Nephron progenitor cell (in vitro differentiated cells): ENCODE measurements at regions not wholly inside any gene's neighbourhood (a gene's known extent, or its start where the extent isn't known, plus 50 kb on each side); places are given as distances from the start of the nearest gene placed in this dataset.

Experiments used
- DNase-seq: peaks from one replicate; pipeline ENCODE4 v3.0.0; 2021
- H3K27ac Mint-ChIP-seq: 2 replicates; pipeline ENCODE4 v1.8.0; 2021; ENCODE audit warnings: mild to moderate bottlenecking, moderate library complexity, mixed read lengths
- H3K27me3 Mint-ChIP-seq: 2 replicates; pipeline ENCODE4 v1.8.0; 2021; ENCODE audit warnings: mild to moderate bottlenecking, low read depth, mixed read lengths; ENCODE audit not compliant: poor library complexity
- H3K36me3 Mint-ChIP-seq: 2 replicates; pipeline ENCODE4 v1.8.0; 2021; ENCODE audit warnings: low read depth, mixed read lengths
- H3K4me1 Mint-ChIP-seq: 2 replicates; pipeline ENCODE4 v1.8.0; 2021; ENCODE audit warnings: mixed read lengths
- H3K4me3 Mint-ChIP-seq: 2 replicates; pipeline ENCODE4 v1.8.0; 2021; ENCODE audit warnings: mild to moderate bottlenecking, moderate library complexity, mixed read lengths
- H3K9me3 Mint-ChIP-seq: 2 replicates; pipeline ENCODE4 v1.8.0; 2021; ENCODE audit warnings: mild to moderate bottlenecking, moderate library complexity, mixed read lengths
- CTCF ChIP-seq: fragments of 200-600 bp; sonication (generic); IDR thresholded peaks from 2 replicates; pipeline ENCODE4 v1.5.0; 2021; ENCODE audit warnings: antibody characterized with exemption

DNA sequence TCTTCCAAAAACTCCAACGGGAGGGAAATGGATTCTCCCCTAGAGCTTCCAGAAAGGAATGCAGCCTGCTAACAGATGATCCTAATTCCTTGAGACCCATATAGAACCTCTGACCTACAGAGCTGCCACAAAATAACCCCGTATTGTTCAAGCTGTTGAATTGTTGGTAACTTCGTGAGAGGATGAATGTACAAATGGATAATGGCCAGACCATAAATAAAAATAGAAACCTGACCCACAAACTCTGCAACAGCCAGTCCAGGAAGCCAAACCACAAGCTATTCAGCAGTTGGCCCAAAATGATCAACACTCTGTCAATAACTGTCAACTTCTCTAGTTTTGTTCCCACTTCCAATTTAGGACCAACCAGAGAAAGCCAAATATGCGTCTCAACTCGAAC lies 414.0 kb upstream of the ZNF717 start:
- H3K36me3 Mint-ChIP-seq: peaks cover 6% of the 10 kb centered on the region
- no peak overlapping the region for H3K4me3 Mint-ChIP-seq
- no peak for DNase-seq
- no peak overlapping the region for H3K27ac Mint-ChIP-seq
- H3K9me3 Mint-ChIP-seq: peaks cover 20% of the 10 kb centered on the region
- H3K4me1 Mint-ChIP-seq: peaks cover 8% of the 10 kb centered on the region
- no peaks in the 10 kb centered on the region for H3K27me3 Mint-ChIP-seq
- no peak for TF ChIP-seq CTCF

- H3K4me1 Mint-ChIP-seq: peaks cover 8% of the 10 kb centered on the region
- peaks cover 24% of the 10 kb centered on the region for H3K9me3 Mint-ChIP-seq
- no peak for TF ChIP-seq CTCF
- no peak for DNase-seq
- no peaks in the 10 kb centered on the region for H3K27me3 Mint-ChIP-seq
- peaks cover 6% of the 10 kb centered on the region for H3K36me3 Mint-ChIP-seq
- H3K27ac Mint-ChIP-seq: peak overlapping the region; percentile 97
- H3K4me3 Mint-ChIP-seq: no peak overlapping the region
Measured at GRCh38 chr3:76203578-76203977, 418.2 kb upstream of the ZNF717 start.

DNA sequence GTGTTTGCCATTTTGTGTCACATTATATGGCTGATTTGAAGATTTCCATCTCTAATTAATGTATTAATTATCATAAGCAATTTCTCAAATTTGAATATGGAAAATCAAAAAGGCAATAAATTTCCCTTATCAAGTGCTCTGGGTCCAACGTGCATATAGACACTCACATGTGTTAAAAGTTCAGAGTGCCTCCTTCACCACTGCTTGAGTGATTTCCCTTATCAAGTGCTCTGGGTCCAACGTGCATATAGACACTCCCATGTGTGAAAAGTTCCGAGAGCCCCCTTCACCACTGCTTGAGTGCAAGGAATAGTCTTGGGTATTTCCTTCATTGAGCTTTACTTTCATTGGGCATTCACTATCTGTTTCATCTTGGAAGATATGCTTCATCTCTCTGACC lies 421.0 kb upstream of the ZNF717 start:
- Mint-ChIP-seq H3K36me3 (peaks cover 6% of the 10 kb centered on the region), H3K9me3 (peaks cover 24% of the 10 kb centered on the region), H3K4me1 (peaks cover 8% of the 10 kb centered on the region), H3K4me3 (no peak overlapping the region), H3K27me3 (no peaks in the 10 kb centered on the region), H3K27ac (no peak overlapping the region)
- TF ChIP-seq CTCF: no peak
- no peak for DNase-seq

GRCh38 chr3:76212679-76213078 lies 427.3 kb upstream of the ZNF717 start:
- no peaks in the 10 kb centered on the region for H3K36me3 Mint-ChIP-seq
- H3K4me1 Mint-ChIP-seq: no peaks in the 10 kb centered on the region
- H3K9me3 Mint-ChIP-seq: peaks cover 47% of the 10 kb centered on the region
- no peak overlapping the region for H3K4me3 Mint-ChIP-seq
- H3K27ac Mint-ChIP-seq: no peak overlapping the region
- TF ChIP-seq CTCF: no peak
- DNase-seq: no peak
- H3K27me3 Mint-ChIP-seq: no peaks in the 10 kb centered on the region

DNA sequence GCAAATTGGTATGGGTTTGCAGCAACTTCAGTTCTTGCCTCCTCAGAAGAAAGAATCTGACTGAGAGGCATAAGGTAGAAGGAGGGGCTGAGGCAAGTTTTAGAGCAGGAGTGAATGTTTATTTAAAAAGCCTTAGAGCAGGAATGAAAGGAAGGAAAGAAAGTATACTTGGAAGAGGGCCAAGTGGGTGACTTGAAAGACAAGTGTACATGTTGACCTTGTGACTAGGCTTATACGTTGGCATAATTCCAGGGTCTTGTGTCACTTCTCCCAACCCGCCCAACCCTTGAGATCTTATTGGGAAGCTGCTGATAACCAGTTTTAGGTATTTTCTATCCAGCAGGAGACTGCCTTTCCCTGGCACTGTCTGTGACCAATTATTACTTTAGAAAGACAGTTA lies 436.9 kb upstream of the ZNF717 start:
- Mint-ChIP-seq H3K4me3 (no peak overlapping the region), H3K4me1 (no peaks in the 10 kb centered on the region), H3K27me3 (no peaks in the 10 kb centered on the region), H3K36me3 (no peaks in the 10 kb centered on the region), H3K27ac (no peak overlapping the region), H3K9me3 (peaks cover 4% of the 10 kb centered on the region)
- no peak for DNase-seq
- TF ChIP-seq CTCF: no peak

DNA sequence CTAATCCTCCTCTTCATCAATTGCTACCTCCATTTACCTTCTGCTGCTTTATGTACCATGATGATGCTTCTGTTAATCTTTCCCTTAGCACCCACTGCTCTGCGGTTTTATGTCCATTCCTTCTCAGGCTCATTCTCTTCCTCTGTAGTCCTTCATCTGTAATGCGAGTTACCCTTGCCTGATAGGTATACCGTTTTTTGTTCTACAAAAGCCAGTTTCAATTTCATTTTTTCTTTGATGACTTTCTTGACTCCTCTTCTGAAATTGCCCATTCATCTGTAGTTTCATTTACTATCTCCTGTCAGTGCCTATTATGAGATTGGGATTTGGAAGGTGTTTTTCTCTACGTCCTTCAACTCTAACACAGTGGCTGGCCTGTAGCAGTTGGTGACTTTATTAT lies 445.9 kb upstream of the ZNF717 start:
- Mint-ChIP-seq H3K36me3 (no peaks in the 10 kb centered on the region), H3K27ac (no peak overlapping the region), H3K27me3 (no peaks in the 10 kb centered on the region)

More for the DNA sequence above, 445.9 kb upstream of the ZNF717 start:
- Mint-ChIP-seq H3K9me3 (no peaks in the 10 kb centered on the region), H3K4me1 (no peaks in the 10 kb centered on the region), H3K4me3 (no peak overlapping the region)
- no peak for DNase-seq
- TF ChIP-seq CTCF: no peak
